Mammary epithelial cell (primary cell): ENCODE measurements at regions not wholly inside any gene's neighbourhood (a gene's known extent, or its start where the extent isn't known, plus 50 kb on each side); places are given as distances from the start of the nearest gene placed in this dataset.

Experiments
- EZH2 ChIP-seq: IDR thresholded peaks from 2 replicates; pipeline ENCODE4 v1.6.1; 2012; ENCODE audit warnings: low read length, inconsistent platforms, borderline replicate concordance
- TF ChIP-seq, protein P1 (sequence below), 2 donors: IDR thresholded peaks in 1 of 2; conservative IDR thresholded peaks in 1 of 2; 2 replicates each; pipeline ENCODE4 v1.5.1; 2011 to 2012; ENCODE audit warnings: inconsistent platforms in 2 of 2, low read length in 2 of 2, mild to moderate bottlenecking in 2 of 2, control low read depth in 1 of 2, low read depth in 1 of 2; ENCODE audit not compliant: insufficient read depth in 1 of 2; ENCODE audit errors: extremely low read depth in 1 of 2

DNA sequence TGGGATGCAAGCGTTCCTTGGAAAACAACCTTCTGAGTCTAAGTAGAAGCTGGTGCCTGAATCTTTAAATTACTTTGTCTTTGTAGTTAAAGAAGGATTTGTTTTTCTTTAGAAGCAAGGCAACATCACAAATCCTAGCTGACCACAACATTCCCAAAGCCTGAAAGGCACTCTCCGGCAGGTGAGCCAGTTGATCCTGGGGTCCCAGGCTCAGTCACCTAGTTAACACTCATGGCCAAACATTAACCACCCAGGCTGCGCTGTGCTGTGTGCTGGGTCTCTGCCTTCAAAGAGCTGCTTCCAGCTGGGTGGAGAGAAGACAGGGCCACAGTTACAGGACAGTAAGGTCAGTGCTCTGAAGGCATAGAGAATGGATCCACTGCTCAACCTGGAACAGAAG lies 120.0 kb upstream of the TRIB2 start:
- TF ChIP-seq, protein P1, sequence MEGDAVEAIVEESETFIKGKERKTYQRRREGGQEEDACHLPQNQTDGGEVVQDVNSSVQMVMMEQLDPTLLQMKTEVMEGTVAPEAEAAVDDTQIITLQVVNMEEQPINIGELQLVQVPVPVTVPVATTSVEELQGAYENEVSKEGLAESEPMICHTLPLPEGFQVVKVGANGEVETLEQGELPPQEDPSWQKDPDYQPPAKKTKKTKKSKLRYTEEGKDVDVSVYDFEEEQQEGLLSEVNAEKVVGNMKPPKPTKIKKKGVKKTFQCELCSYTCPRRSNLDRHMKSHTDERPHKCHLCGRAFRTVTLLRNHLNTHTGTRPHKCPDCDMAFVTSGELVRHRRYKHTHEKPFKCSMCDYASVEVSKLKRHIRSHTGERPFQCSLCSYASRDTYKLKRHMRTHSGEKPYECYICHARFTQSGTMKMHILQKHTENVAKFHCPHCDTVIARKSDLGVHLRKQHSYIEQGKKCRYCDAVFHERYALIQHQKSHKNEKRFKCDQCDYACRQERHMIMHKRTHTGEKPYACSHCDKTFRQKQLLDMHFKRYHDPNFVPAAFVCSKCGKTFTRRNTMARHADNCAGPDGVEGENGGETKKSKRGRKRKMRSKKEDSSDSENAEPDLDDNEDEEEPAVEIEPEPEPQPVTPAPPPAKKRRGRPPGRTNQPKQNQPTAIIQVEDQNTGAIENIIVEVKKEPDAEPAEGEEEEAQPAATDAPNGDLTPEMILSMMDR (conservative IDR thresholded peaks at IDR 0.05 in 1 of 2, IDR thresholded peaks at IDR 0.05 in 1 of 2; ENCODE audit: extremely low read depth in 1 of 2, insufficient read depth in 1 of 2, low read depth in 1 of 2, low read length in 2 of 2) = no peak
- TF ChIP-seq EZH2 = no peak
